ENCODE measurements at regions not wholly inside any gene's neighbourhood (a gene's known extent, or its start where the extent isn't known, plus 50 kb on each side); places are given as distances from the start of the nearest gene placed in this dataset.

- no peak overlapping the region for H3K4me3 ChIP-seq (replicated peaks in 1 of 3)
- peak overlapping the region in 2 of 3 donors; percentile 14 to 29 for H3K27ac ChIP-seq
- H3K27me3 ChIP-seq: no peaks in the 10 kb centered on the region
- no peak for DNase-seq
- H3K4me1 ChIP-seq: no peaks in the 10 kb centered on the region
- TF ChIP-seq POLR2A (IDR thresholded peaks at IDR 0.05) (no peak), CTCF (IDR thresholded peaks at IDR 0.05) (no peak)
- H3K36me3 ChIP-seq: no peaks in the 10 kb centered on the region
- intact Hi-C loops (cut with DNase I): no loop called here
- 69 to 71% methylated on average over 2 of the region's 2 CpGs for WGBS, 2 donors
- H3K9me3 ChIP-seq: no peaks in the 10 kb centered on the region
Observed at GRCh38 chr2:145021962-145022665, 502.2 kb upstream of the ZEB2 start.

- Histone ChIP-seq H3K9me3 (no peaks in the 10 kb centered on the region), H3K4me3 (replicated peaks in 1 of 3) (no peak overlapping the region), H3K27me3 (no peaks in the 10 kb centered on the region), H3K36me3 (no peaks in the 10 kb centered on the region), H3K4me1 (no peaks in the 10 kb centered on the region), H3K27ac (no peak overlapping the region)
- intact Hi-C loops (cut with DNase I): no loop called here
- 94 to 96% methylated on average over 3 of the region's 3 CpGs for WGBS, 2 donors
- no peak for DNase-seq
- no peak for TF ChIP-seq CTCF (IDR thresholded peaks at IDR 0.05)
- no peak for TF ChIP-seq POLR2A (IDR thresholded peaks at IDR 0.05)
Observed at GRCh38 chr2:145020694-145021093, 500.8 kb upstream of the ZEB2 start.

GRCh38 chr2:145020139-145020538 is 500.2 kb upstream of the ZEB2 start:
- no peak for DNase-seq
- WGBS, 2 donors: 96 to 97% methylated on average over 2 of the region's 2 CpGs

GRCh38 chr2:145018502-145018901 is 498.6 kb upstream of the ZEB2 start:
- Histone ChIP-seq H3K4me1 (no peaks in the 10 kb centered on the region), H3K9me3 (no peaks in the 10 kb centered on the region), H3K27me3 (no peaks in the 10 kb centered on the region), H3K36me3 (no peaks in the 10 kb centered on the region), H3K27ac (no peak overlapping the region), H3K4me3 (replicated peaks in 1 of 3) (no peak overlapping the region)
- 59 to 61% methylated on average over 5 of the region's 5 CpGs for WGBS, 2 donors
- intact Hi-C loops (cut with DNase I): no loop called here
- no peak for DNase-seq
- TF ChIP-seq POLR2A (IDR thresholded peaks at IDR 0.05) (no peak), CTCF (IDR thresholded peaks at IDR 0.05) (no peak)

More at GRCh38 chr2:145020139-145020538, 500.2 kb upstream of the ZEB2 start:
- H3K4me3 ChIP-seq (replicated peaks in 1 of 3): no peak overlapping the region
- intact Hi-C loops (cut with DNase I): no loop called here
- H3K4me1 ChIP-seq: no peaks in the 10 kb centered on the region
- no peaks in the 10 kb centered on the region for H3K27me3 ChIP-seq
- H3K36me3 ChIP-seq: no peaks in the 10 kb centered on the region
- no peak for TF ChIP-seq CTCF (IDR thresholded peaks at IDR 0.05)
- TF ChIP-seq POLR2A (IDR thresholded peaks at IDR 0.05): no peak
- H3K9me3 ChIP-seq: no peaks in the 10 kb centered on the region
- no peak overlapping the region for H3K27ac ChIP-seq

GRCh38 chr2:145017149-145017548 is 497.2 kb upstream of the ZEB2 start:
- Histone ChIP-seq H3K27ac (no peak overlapping the region), H3K4me1 (no peaks in the 10 kb centered on the region), H3K27me3 (no peaks in the 10 kb centered on the region), H3K4me3 (replicated peaks in 1 of 3) (no peak overlapping the region), H3K36me3 (no peaks in the 10 kb centered on the region), H3K9me3 (no peaks in the 10 kb centered on the region)
- intact Hi-C loops (cut with DNase I): no loop called here
- WGBS, 2 donors: 90 to 94% methylated on average over 1 of the region's 1 CpG
- DNase-seq: no peak
- no peak for TF ChIP-seq POLR2A (IDR thresholded peaks at IDR 0.05)
- no peak for TF ChIP-seq CTCF (IDR thresholded peaks at IDR 0.05)
